Astrocyte of the spinal cord (primary cell): ENCODE measurements at regions not wholly inside any gene's neighbourhood (a gene's known extent, or its start where the extent isn't known, plus 50 kb on each side); places are given as distances from the start of the nearest gene placed in this dataset.

Experiments used
- DNase-seq: peaks from one replicate; pipeline ENCODE4 v3.0.0; 2011; ENCODE audit warnings: low read depth, low spot score
- H3K4me3 ChIP-seq: 2 replicates; pipeline ENCODE4 v1.5.1; 2011; ENCODE audit warnings: low read depth, mild to moderate bottlenecking, low read length, moderate library complexity
- in situ Hi-C: cut with HindIII; loops from 2 replicates; pipeline ENCODE4 v1.10.0; 2017; ENCODE audit warnings: low sequenced_read_pairs
- TF ChIP-seq, protein P1 (sequence below): IDR thresholded peaks from 2 replicates; pipeline ENCODE4 v1.5.1; 2012; ENCODE audit warnings: low read depth, mild to moderate bottlenecking, low read length, inconsistent platforms

DNA sequence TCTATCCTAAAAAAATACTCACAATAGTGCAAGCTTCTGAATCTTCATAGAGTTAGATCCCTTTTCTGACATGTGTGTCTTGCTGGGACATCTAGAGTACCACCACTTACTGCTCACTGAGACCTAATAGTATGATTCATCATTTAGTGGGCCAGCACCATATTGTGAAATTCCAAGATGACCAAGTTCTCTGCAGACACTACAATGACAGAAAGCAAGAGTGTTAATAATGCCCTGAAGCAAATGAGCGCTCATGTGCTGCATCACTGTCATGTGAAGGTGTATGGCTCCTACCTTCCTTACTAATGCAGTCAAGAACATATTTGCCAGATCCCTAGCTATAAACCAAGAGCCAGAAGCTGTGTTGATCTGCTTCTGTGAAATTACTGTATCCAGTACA, 606.2 kb upstream of the NXPH2 start:
- TF ChIP-seq, protein P1, sequence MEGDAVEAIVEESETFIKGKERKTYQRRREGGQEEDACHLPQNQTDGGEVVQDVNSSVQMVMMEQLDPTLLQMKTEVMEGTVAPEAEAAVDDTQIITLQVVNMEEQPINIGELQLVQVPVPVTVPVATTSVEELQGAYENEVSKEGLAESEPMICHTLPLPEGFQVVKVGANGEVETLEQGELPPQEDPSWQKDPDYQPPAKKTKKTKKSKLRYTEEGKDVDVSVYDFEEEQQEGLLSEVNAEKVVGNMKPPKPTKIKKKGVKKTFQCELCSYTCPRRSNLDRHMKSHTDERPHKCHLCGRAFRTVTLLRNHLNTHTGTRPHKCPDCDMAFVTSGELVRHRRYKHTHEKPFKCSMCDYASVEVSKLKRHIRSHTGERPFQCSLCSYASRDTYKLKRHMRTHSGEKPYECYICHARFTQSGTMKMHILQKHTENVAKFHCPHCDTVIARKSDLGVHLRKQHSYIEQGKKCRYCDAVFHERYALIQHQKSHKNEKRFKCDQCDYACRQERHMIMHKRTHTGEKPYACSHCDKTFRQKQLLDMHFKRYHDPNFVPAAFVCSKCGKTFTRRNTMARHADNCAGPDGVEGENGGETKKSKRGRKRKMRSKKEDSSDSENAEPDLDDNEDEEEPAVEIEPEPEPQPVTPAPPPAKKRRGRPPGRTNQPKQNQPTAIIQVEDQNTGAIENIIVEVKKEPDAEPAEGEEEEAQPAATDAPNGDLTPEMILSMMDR: no peak
- in situ Hi-C loops: no loop called here
- H3K4me3 ChIP-seq: no peak overlapping the region
- no peak for DNase-seq

DNA sequence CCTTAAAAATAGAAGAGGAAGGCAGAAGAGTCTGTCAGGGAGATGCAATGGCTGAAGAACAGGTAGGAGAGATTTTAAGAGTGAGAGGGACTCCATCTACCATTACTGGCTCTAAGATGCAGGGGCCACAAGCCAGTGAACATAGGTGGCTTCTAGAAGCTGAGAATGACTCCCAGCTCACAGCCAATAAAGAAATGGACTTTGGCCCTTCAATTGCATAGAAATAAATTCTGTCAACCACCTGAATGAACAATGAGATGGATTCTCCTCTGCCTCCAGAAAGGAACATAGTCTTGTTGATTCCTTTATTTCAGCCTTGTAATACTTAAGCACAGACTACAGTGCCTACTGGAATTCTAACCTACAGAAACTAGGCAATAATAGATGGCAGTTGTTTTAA, 603.3 kb upstream of the NXPH2 start:
- no peak for DNase-seq
- TF ChIP-seq, protein P1: no peak
- H3K4me3 ChIP-seq: no peak overlapping the region
- in situ Hi-C loops: no loop called here

DNA sequence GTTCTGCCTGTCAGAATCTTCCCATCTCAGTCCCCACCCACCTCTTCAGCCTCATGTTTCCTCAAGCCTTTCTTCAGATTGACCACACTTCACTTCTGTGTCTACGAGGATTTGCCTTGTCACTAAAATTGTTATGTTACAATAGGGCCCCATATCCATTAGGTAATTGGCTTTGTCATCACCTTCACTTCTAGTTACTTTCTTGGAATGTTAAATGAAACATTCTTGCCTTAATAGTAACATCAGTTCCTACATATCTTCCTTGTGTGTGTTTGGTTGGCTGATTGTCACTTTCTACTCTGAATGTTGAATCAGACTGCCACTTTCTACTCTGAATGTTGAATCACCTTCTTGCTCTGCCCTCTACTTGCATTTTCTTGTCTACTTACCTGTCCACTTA, 599.9 kb upstream of the NXPH2 start:
- H3K4me3 ChIP-seq: no peak overlapping the region
- in situ Hi-C loops: no loop called here
- TF ChIP-seq, protein P1: no peak
- no peak for DNase-seq

DNA sequence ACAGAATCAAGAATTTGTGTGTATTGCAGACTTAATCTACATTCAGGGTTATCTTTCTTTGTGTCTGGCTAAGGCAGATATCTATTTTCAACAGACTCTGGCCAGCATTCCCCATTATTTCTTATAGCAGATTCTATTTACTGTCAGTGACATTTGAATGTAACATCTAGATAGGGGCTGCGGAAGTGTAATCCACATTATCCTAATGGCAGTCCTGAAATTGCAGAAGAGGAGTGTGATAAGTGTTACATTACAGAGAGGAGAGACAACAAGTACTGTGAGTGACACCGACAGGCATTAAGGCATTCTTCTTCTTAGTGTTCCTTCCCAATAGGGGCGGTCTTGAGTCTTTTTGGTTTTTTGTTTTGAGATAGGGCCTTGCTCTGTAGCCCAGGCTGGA, 598.2 kb upstream of the NXPH2 start:
- DNase-seq: no peak
- no peak overlapping the region for H3K4me3 ChIP-seq
- in situ Hi-C loops: no loop called here
- TF ChIP-seq, protein P1: no peak

DNA sequence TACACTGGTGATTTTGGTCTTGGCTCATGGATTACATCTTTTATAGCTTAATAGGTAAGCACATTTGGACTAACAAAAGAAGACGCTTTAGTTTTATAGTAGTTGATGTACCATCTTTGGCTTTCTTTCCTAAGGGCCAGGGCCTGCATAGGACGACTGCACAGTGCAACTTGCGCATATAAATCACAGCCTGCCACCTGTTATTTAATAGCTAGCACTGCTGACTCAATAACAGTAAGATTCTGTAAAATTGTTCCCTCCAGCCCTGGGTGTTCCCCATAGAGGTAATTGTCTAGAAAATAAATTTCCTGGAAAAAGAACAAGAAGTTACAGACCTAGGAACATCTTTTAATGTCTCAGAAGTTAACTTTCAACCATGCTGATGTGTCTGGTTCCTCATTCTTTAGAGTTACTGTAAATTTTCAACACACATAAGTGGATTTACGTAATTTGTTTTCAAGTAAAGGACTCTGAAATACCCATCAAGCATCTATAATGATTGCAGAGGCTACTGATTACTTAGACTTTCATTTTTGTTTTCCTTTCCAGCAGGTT, 594.2 kb upstream of the NXPH2 start:
- TF ChIP-seq, protein P1: no peak
- in situ Hi-C loops: no loop called here
- DNase-seq: no peak
- no peak overlapping the region for H3K4me3 ChIP-seq

DNA sequence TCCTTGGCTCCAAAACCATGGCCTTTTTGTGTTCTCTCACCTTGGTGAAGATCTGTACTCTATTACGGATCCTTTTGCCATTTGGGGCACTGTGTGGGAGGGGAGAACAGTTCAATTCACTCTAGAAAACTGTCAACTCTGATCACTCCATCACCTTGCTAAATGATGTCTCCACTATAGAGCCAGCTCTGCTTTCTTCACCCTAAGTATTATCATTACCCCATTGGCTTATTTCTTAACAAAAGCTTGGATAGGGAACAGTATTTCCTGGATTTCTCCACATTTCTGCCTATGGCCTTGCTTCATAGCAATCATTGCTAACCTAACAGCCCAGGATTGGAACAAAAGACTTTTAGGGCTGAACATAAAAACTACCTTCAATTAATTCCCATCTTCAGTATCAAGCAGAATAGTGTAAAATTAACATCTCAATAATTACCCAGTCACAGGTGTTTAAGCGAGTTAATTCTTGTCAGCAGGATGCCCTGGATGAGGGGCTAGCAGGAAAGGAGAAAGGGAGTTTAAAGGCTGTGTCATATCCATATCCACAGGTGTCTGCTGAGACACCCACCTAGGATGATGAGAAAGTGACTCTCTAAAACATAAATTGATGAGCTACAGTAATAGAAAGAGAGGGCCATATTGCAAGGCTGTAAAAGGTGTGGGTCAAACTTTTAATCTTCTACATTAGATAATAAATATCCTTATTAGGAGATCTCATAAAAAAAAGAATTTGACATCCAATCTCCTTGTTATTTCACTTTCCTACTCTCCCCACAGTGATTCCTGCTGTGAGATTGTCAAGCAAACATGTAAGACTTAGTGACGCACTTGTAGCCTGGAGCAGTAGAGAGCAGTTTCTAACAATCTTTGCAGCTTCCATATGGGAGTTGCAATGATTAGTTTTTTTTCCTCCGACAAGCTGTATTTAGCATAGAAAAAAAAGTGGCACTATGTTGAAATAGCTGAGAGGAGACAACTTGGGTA, 589.5 kb upstream of the NXPH2 start:
- in situ Hi-C loops: no loop called here
- TF ChIP-seq, protein P1: no peak
- no peak overlapping the region for H3K4me3 ChIP-seq
- no peak for DNase-seq
